IPS DF 6.9 (cell line): ENCODE measurements at regions not wholly inside any gene's neighbourhood (a gene's known extent, or its start where the extent isn't known, plus 50 kb on each side); places are given as distances from the start of the nearest gene placed in this dataset.
"Not testable (repeated sequence)": the region's sequence is repeated elsewhere in the genome, so short reads cannot be mapped to it uniquely, and the experiment has no call there.

Source experiments
- DNase-seq: peaks from one replicate; pipeline ENCODE4 v3.0.0-alpha.2; 2013; ENCODE audit warnings: low read depth, low spot score
- H3K27ac ChIP-seq: one replicate; pipeline ENCODE4 v1.5.1; 2013; ENCODE audit warnings: low read length, control low read depth
- H3K27me3 ChIP-seq: 2 replicates; pipeline ENCODE4 v1.6.1; 2013; ENCODE audit warnings: mild to moderate bottlenecking, low read length; ENCODE audit not compliant: control insufficient read depth, insufficient read depth
- H3K36me3 ChIP-seq: 2 replicates; pipeline ENCODE4 v1.6.1; 2013; ENCODE audit warnings: low read length; ENCODE audit not compliant: control insufficient read depth, insufficient read depth
- H3K4me1 ChIP-seq: 2 replicates; pipeline ENCODE4 v1.6.1; 2013; ENCODE audit warnings: low read length; ENCODE audit not compliant: control insufficient read depth, insufficient read depth
- H3K4me3 ChIP-seq: 2 replicates; pipeline ENCODE4 v1.5.1; 2013; ENCODE audit warnings: mild to moderate bottlenecking, low read length
- H3K9me3 ChIP-seq: 2 replicates; pipeline ENCODE4 v1.6.1; 2013; ENCODE audit warnings: low read length, inconsistent platforms; ENCODE audit not compliant: control insufficient read depth, insufficient read depth
- WGBS: extraction: QIAGEN DNeasy Blood & Tissue Kit; methylation state at CpG from one replicate; pipeline ENCODE4 v1.1.7; 2013; ENCODE audit warnings: mixed read lengths, missing lambda C conversion rate; ENCODE audit not compliant: insufficient read length, insufficient coverage; 5-methylcytosine and 5-hydroxymethylcytosine counted together

DNA sequence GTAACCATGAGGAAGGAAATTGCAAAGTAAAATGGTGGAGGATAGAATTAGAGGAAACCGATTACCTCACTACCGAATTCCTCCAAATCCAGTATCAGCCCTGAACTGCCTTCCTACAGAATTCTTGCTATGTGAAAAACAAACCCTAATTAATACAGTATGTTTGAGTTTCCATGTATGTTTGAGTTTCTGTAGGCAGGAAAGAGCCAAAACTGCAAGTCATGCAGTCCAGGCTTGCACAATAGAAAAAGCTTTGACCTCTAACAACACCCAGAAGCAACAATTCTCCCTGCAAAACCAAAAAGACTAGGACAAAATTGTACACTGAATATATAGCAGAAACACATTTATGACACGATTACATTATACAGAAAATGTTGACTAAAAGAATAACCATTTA is 614.8 kb downstream of the DIPK2A start:
- no peak overlapping the region for H3K27ac ChIP-seq
- no peaks in the 10 kb centered on the region for H3K9me3 ChIP-seq
- no peak overlapping the region for H3K4me3 ChIP-seq
- WGBS = no CpG with 5 or more reads among the region's 3 CpGs
- no peak for DNase-seq
- no peaks in the 10 kb centered on the region for H3K27me3 ChIP-seq
- no peaks in the 10 kb centered on the region for H3K4me1 ChIP-seq
- H3K36me3 ChIP-seq = no peaks in the 10 kb centered on the region

DNA sequence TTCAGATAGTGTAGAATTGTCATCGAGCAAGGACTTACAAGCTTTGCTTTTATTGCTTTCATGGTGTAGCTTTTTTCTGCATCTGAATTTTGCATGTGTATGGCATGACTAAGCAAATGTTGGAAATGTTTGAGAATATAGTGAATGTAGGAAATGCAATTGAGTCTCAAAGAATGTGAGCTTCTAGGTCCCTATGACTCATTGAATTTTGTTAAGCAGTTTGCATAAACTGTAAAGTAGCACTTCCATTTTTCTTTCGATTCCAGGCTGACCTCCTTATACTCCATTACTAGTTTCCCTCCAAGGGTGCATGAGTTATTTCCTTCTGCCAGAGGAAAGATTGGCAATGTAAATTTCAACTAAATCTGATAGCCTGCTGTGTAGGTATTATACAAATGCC is 619.2 kb downstream of the DIPK2A start:
- no peak for DNase-seq
- Histone ChIP-seq H3K4me1 (no peaks in the 10 kb centered on the region), H3K4me3 (no peak overlapping the region), H3K27me3 (no peaks in the 10 kb centered on the region), H3K36me3 (no peaks in the 10 kb centered on the region), H3K9me3 (no peaks in the 10 kb centered on the region), H3K27ac (no peak overlapping the region)
- no CpG with 5 or more reads among the region's 2 CpGs for WGBS

- Histone ChIP-seq H3K27me3 (no peaks in the 10 kb centered on the region), H3K9me3 (no peaks in the 10 kb centered on the region; the same call in 1 of the 2 replicates), H3K4me1 (no peaks in the 10 kb centered on the region), H3K36me3 (no peaks in the 10 kb centered on the region), H3K27ac (no peak overlapping the region), H3K4me3 (no peak overlapping the region)
- no CpG with 5 or more reads among the region's 4 CpGs for WGBS
- DNase-seq = no peak
Observed at GRCh38 chr3:144593881-144594280, 622.3 kb downstream of the DIPK2A start.

DNA sequence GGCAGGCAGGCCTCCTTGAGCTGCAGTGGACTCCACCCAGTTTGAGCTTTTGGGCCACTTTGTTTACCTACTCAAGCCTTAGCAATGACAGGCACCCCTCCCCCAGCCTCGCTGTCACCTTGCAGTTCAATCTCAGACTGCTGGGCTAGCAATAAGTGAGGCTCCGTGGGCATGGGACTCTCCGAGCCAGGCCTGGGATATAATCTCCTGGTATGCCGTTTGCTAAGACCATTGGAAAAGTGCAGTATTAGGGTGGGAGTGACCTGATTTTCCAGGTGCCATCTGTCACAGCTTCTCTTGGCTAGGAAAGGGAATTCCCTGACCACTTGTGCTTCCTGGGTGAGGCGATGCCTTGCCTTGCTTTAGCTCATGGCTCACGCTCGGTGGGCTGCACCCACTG is 648.6 kb downstream of the DIPK2A start:
- H3K9me3 ChIP-seq = not testable (repeated sequence)
- WGBS = no CpG with 5 or more reads among the region's 7 CpGs

DNA sequence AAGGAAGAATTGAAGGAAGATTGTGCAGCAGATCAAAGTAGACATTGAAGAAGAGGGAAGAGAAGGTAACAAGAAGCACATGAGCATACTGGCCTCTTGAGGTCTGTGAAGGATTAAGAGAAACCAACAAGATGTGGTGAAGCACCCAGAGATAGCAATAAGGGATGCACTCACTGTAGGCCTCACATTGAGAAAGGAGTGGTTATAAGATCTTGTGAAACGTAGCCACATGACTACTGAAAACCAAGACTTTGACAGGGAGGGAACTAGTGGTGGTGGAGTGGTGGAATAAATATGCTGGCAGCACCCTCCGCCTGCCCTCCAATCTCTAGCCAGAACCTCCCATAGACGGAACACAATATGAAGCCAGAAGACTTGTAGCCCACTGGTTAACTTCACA is 651.2 kb downstream of the DIPK2A start:
- DNase-seq = no peak
- H3K36me3 ChIP-seq = no peaks in the 10 kb centered on the region
- H3K4me3 ChIP-seq = no peak overlapping the region
- no peaks in the 10 kb centered on the region for H3K27me3 ChIP-seq
- H3K27ac ChIP-seq = no peak overlapping the region
- WGBS = no CpG with 5 or more reads among the region's 3 CpGs
- no peaks in the 10 kb centered on the region for H3K9me3 ChIP-seq
- H3K4me1 ChIP-seq = no peaks in the 10 kb centered on the region

More for the DNA sequence above, 648.6 kb downstream of the DIPK2A start:
- not testable (repeated sequence) for H3K36me3 ChIP-seq, H3K27ac ChIP-seq, DNase-seq, H3K4me1 ChIP-seq, H3K27me3 ChIP-seq, H3K4me3 ChIP-seq

DNA sequence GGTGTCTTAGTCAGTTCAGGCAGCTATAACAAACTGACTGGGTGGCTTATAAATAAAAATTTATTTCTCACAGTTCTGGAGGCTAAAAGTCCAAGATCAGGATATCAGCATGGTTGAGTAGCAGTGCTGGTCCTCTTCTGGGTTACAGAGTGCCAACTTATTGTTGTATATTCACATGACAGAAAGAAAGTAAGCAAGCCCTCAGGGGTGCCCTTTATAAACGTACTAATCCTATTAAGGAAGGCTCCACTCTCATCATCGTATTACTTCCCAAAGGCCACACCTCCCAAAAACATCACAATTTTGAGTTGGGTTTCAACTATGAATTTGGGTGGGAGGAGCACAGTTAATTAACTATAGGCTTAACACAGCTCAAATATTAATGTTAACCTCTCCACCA is 653.0 kb downstream of the DIPK2A start:
- no peak for DNase-seq
- Histone ChIP-seq H3K36me3 (no peaks in the 10 kb centered on the region), H3K4me3 (no peak overlapping the region), H3K27me3 (no peaks in the 10 kb centered on the region), H3K27ac (no peak overlapping the region), H3K4me1 (no peaks in the 10 kb centered on the region), H3K9me3 (no peaks in the 10 kb centered on the region)
- no CpG with 5 or more reads among the region's 2 CpGs for WGBS

DNA sequence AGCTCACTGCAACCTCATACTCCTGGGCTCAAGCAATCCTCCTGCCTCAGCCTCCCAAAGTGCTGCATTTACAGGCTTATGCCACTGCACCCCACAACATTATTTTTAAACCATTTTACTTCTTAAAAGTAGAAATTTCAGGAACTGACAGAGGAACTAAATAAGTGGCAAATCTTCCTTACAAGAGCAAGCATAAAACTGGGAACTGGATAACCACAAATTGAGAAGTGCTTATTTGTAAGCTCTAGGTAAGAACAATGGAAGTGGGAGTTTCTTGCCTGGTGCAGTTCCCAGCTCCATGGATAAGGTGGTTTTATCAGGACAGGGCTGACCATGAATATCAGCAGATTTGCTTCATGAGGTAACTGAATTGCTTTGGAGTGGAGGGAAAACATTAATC is 655.2 kb downstream of the DIPK2A start:
- Histone ChIP-seq H3K27me3 (no peaks in the 10 kb centered on the region), H3K27ac (no peak overlapping the region), H3K4me1 (no peaks in the 10 kb centered on the region), H3K9me3 (no peaks in the 10 kb centered on the region), H3K36me3 (no peaks in the 10 kb centered on the region; the same call in 1 of the 2 replicates), H3K4me3 (no peak overlapping the region)
- no peak for DNase-seq

GRCh38 chr3:144629381-144629780 is 657.8 kb downstream of the DIPK2A start:
- H3K27me3 ChIP-seq = no peaks in the 10 kb centered on the region
- no peaks in the 10 kb centered on the region for H3K4me1 ChIP-seq
- no CpG with 5 or more reads among the region's 4 CpGs for WGBS
- DNase-seq = no peak
- H3K27ac ChIP-seq = no peak overlapping the region
- no peak overlapping the region for H3K4me3 ChIP-seq
- H3K9me3 ChIP-seq = no peaks in the 10 kb centered on the region
- no peaks in the 10 kb centered on the region; the same call in 1 of the 2 replicates for H3K36me3 ChIP-seq

DNA sequence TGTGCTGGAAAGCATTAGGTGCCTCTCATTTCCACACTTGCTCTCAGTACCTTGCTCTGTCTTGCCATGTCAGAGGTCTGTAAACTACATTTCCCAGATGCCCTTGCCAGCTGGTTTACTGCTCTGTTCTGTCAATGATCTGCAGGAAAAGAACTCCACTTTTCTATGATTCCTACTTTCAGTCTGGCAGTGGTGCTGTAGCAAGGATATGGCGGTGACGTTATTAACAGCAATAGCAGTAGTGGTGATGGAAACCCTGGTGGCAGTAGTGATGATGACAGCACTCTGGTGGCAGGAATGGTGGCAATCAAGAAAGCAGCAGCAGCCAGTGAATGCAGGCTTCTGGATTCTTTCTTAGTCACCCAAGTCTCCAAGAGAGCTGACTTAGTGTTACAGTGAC is 665.2 kb downstream of the DIPK2A start:
- no CpG with 5 or more reads among the region's 2 CpGs for WGBS
- DNase-seq = no peak

GRCh38 chr3:144638009-144638408 is 666.4 kb downstream of the DIPK2A start:
- H3K4me1 ChIP-seq = no peaks in the 10 kb centered on the region; the same call in 1 of the 2 replicates
- H3K4me3 ChIP-seq = no peak overlapping the region
- no peaks in the 10 kb centered on the region for H3K36me3 ChIP-seq
- no peak overlapping the region for H3K27ac ChIP-seq
- no peaks in the 10 kb centered on the region for H3K9me3 ChIP-seq
- no peak for DNase-seq
- no peaks in the 10 kb centered on the region for H3K27me3 ChIP-seq

More for the DNA sequence above, 665.2 kb downstream of the DIPK2A start:
- H3K27me3 ChIP-seq = no peaks in the 10 kb centered on the region
- no peak overlapping the region for H3K4me3 ChIP-seq
- H3K9me3 ChIP-seq = no peaks in the 10 kb centered on the region
- no peak overlapping the region for H3K27ac ChIP-seq
- no peaks in the 10 kb centered on the region; the same call in 1 of the 2 replicates for H3K4me1 ChIP-seq
- H3K36me3 ChIP-seq = no peaks in the 10 kb centered on the region; the same call in 1 of the 2 replicates

DNA sequence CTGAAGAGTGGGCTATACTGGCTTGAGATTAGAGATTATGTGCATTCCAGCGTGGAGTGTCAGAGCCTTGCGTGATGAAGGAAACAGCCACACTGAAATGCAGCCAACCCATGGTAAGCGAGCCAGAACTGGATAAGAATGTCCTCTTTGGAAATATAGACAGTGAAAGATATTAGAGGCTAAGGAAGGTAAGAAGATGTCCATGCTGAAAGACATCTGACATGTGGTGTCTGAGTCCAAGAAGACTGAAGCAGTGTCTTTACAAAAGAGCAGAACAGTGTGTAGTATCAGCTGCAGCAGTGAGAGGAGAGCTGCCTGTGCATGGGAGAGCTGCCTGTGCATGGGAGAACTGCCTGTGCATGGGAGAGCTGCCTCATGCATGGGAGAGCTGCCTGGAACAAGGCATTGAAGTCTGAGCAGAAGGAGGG is 672.2 kb downstream of the DIPK2A start:
- Histone ChIP-seq H3K4me3 (no peak overlapping the region), H3K4me1 (no peaks in the 10 kb centered on the region), H3K27me3 (no peaks in the 10 kb centered on the region), H3K9me3 (no peaks in the 10 kb centered on the region), H3K27ac (no peak overlapping the region), H3K36me3 (no peaks in the 10 kb centered on the region)
- no CpG with 5 or more reads among the region's 3 CpGs for WGBS
- DNase-seq = no peak
